ENCODE measurements at regions not wholly inside any gene's neighbourhood (a gene's known extent, or its start where the extent isn't known, plus 50 kb on each side); places are given as distances from the start of the nearest gene placed in this dataset.

DNA sequence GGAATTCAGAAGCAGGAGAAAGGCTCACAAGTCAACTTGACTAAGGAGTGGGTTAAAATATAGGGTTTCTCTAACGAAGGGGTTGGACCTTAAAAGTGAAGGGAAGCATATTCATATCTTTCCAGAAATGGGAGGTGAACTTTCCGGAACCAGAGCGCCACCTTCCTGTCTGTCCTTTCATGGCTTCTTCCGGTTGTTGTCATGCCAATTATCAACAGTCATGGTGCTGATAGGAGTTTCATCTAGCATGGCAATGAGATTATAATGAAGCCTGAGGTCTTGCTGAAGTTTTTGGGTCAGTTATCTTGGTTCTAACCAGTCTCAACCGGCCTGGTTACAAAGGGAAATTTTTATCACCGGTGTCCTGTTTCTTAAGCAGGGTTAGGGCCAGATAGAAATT, 162.9 kb upstream of the NBEA start:
- ChIA-PET POLR2A (no interaction called here), CTCF (no interaction called here), RAD21 (ENCODE audit: low non-redundant PET in 1 of 2, low total read pairs in 2 of 2, uncharacterized antibody in 2 of 2, unreplicated experiment in 2 of 2) (no interaction called here)
- Histone ChIP-seq H2AFZ (ENCODE audit: low read depth, low read length, poor library complexity, severe bottlenecking) (no peak overlapping the region), H3K36me3 (ENCODE audit: control insufficient read depth in 1 of 2, insufficient read depth in 2 of 2, low read length in 2 of 2) (no peaks in the 10 kb centered on the region), H3K27ac (ENCODE audit: low read depth, low read length) (no peak overlapping the region), H3K4me2 (ENCODE audit: low read length) (no peak overlapping the region), H3K4me1 (ENCODE audit: control insufficient read depth in 1 of 2, insufficient read depth in 2 of 2, low read length in 2 of 2) (no peaks in the 10 kb centered on the region), H3K9me2 (ENCODE audit: insufficient read depth) (no peaks in the 10 kb centered on the region), H3K79me2 (ENCODE audit: insufficient read depth, low read length) (no peaks in the 10 kb centered on the region), H3K9me3 (ENCODE audit: control insufficient read depth in 1 of 2, insufficient read depth in 1 of 2, low read depth in 1 of 2, low read length in 2 of 2) (no peaks in the 10 kb centered on the region), H4K20me1 (ENCODE audit: insufficient read depth) (no peaks in the 10 kb centered on the region), H3K4me3 (replicated peaks in 1 of 2; ENCODE audit: low read depth in 1 of 2, low read length in 2 of 2) (no peak overlapping the region), H3K9ac (ENCODE audit: low read length) (no peak overlapping the region), H3K27me3 (ENCODE audit: insufficient read depth, low read length) (no peaks in the 10 kb centered on the region)
- DNase-seq (ENCODE audit: low read depth, low spot score): no peak
- TF ChIP-seq ZNF274 (IDR thresholded peaks at IDR 0.05; ENCODE audit: low read depth, low read length) (no peak), SRF (IDR thresholded peaks at IDR 0.05; ENCODE audit: low read depth) (no peak), EGR1 (IDR thresholded peaks at IDR 0.05; ENCODE audit: low read depth) (no peak), YY1 (IDR thresholded peaks at IDR 0.05; ENCODE audit: extremely low read depth, insufficient replicate concordance, low read depth, low read length) (no peak), SP1 (IDR thresholded peaks at IDR 0.05; ENCODE audit: low read depth) (no peak), POLR2AphosphoS5 (IDR thresholded peaks at IDR 0.05; ENCODE audit: low read depth, low read length) (no peak), RAD21 (IDR thresholded peaks at IDR 0.05; ENCODE audit: low read depth) (no peak), FOSL1 (IDR thresholded peaks at IDR 0.05; ENCODE audit: low read depth) (no peak), ELF1 (IDR thresholded peaks at IDR 0.05; ENCODE audit: borderline replicate concordance, low read depth) (no peak), POLR2A (IDR thresholded peaks at IDR 0.05; ENCODE audit: borderline replicate concordance, extremely low read depth, insufficient read depth, insufficient read length) (no peak), EZH2phosphoT487 (IDR thresholded peaks at IDR 0.05; ENCODE audit: borderline replicate concordance) (no peak), JUND (IDR thresholded peaks at IDR 0.05) (no peak)
- TF ChIP-seq, protein P1, sequence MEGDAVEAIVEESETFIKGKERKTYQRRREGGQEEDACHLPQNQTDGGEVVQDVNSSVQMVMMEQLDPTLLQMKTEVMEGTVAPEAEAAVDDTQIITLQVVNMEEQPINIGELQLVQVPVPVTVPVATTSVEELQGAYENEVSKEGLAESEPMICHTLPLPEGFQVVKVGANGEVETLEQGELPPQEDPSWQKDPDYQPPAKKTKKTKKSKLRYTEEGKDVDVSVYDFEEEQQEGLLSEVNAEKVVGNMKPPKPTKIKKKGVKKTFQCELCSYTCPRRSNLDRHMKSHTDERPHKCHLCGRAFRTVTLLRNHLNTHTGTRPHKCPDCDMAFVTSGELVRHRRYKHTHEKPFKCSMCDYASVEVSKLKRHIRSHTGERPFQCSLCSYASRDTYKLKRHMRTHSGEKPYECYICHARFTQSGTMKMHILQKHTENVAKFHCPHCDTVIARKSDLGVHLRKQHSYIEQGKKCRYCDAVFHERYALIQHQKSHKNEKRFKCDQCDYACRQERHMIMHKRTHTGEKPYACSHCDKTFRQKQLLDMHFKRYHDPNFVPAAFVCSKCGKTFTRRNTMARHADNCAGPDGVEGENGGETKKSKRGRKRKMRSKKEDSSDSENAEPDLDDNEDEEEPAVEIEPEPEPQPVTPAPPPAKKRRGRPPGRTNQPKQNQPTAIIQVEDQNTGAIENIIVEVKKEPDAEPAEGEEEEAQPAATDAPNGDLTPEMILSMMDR (IDR thresholded peaks at IDR 0.05 in 2 of 3, conservative IDR thresholded peaks at IDR 0.05 in 1 of 3; ENCODE audit: borderline replicate concordance in 1 of 3, insufficient read depth in 1 of 3, low read depth in 2 of 3, low read length in 2 of 3): no peak; a peak in 1 of 6 replicates
- BruUV-seq (replicated peaks): no TSS peak
- intact Hi-C loops (cut with micrococcal nuclease): no loop called here
- no peak for ATAC-seq
